GM18858 (cell line): ENCODE measurements at regions not wholly inside any gene's neighbourhood (a gene's known extent, or its start where the extent isn't known, plus 50 kb on each side); places are given as distances from the start of the nearest gene placed in this dataset.

Source experiments
- ATAC-seq: cut with Tn5 transposase; IDR thresholded peaks from one replicate; pipeline ENCODE4 v1.9.1; 2021; ENCODE audit not compliant: unreplicated experiment

DNA sequence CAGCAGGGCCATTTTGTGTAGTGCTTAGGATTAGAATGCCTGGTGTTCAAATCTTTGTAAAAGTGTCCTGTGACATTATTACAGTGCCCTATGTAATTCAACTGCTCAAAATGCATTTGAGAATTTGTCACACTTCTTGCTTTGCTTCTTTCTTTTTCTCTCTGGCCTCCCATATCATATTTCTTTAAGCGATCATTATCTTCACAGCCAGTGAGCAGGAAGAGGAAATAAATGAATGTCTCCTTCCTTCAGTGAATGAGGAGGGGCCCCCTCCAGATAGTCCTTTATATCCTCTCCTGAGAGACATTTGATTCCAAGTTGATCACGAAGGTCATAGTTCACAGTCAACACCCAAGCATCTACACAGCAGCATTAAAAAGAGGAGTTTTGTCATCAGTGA, 425.1 kb upstream of the NPVF start:
- ATAC-seq: no peak

DNA sequence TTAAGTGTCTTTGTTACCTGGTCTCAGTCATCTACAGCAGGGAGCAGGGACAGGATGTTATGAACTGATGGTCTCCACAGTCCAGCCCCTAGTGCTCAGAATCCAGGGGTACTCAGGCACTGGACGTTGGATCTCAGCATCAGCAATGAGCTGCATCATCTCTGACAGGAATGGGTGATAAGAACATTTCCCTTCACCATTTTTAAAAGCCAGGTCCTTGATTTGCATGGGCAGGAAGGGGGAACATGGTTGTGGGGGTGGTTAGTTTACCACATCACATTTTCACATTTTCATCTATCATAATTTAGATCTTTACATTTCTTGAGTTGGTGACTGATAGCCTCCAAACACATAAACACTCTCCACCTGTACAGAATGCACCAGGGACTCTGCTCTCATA, 427.8 kb upstream of the NPVF start:
- no peak for ATAC-seq

DNA sequence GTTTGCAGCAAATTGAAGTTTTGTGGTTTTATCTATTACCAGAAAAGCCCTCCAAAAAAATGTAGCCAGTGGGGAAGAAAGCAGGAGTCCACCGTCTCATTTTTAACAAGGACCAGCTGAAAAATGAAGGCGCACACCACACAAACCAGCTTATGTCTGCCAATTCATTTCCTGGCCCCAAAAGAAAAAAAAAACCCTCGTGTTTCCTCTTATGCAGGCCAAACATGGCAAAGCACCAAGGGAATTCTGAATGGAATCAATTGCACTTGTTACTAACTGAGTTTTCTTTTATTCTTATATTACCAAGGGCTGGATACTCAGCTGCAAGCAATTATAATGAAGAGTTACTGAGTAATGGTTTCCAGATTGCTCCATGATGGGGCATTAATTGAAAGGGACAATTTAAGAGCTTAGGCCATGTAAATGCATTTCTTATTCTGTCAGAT, 428.3 kb upstream of the NPVF start:
- no peak for ATAC-seq

DNA sequence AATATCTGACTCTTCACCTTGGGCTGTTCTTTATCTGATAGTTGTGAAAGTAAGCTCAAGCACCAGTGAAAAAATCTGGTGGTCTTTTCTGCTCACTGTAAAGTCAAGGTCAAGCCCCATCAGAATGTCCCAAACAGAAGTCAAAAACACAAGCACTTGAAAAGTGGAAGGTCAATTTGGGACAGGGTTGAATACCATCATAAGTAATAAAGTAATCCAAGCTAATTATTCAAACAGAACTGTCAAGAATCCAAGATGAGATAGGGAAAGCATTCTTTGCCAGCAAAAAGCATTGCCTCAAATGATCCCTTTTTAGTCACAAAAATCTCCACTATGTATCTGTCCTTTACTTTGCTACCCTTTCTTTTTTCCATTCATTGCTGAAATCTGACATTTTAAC, 430.1 kb upstream of the NPVF start:
- no peak for ATAC-seq

DNA sequence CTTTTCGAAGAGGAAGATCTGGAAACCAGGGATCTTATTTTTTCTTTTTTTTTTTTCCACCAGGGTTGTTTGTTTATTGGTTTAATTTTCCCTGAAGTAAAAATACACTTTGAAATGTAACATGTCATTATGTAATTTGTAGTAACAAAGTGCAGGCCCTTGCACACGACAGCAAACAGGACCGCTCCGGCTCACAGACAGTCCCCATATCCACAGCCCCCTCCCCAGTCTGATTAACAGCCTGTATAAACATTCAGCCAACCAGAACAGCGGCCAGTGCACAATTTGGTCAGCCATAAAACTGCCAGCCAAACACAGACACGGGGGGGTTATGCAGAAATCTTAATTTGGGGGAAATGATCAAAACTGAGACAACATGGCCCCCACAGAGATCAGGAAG, 431.6 kb upstream of the NPVF start:
- ATAC-seq: no peak

DNA sequence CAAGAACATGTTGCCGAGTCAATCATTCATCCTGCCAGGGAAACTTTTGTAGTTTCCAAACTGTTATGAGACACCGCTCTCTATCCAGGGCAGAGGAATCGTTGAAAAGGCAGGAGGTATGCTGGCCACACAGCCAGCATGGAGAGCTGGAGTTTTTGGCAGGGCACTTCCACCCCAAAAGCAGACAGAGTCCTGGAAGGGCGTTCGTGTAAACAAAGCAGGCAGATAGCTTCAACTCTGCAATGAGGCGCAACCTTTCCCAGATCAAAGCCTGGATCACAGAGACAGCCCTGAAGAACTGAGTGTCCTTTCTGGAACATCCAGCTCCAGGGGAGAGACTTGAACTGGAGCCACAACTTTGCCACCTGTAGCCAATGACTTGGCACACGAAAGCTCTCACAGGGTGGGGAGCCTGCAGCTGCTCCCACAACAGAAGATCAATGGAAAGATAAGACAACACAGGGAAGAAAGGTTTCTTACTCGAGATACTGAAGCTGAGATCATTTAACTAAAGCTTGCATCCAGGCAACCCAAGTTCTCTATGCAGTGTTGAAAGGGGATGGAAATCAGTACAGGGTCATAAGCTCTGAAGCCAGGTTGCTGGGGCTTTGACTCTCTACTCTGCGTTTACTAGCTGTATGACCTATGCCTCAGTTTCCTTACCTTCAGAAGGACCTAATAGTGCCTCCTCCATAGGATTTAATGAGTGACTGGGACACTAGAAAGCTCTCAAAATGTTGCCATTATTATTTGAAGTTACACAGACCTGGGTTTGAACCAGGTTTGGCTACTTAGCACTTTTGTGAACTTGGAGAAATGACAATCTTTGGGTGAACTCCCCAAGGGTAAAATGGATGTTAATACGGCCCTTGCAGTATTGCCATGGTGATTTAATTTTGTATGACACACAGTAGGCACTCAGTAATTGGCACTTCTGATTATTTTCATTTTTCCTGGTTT, 434.8 kb upstream of the NPVF start:
- no peak for ATAC-seq

DNA sequence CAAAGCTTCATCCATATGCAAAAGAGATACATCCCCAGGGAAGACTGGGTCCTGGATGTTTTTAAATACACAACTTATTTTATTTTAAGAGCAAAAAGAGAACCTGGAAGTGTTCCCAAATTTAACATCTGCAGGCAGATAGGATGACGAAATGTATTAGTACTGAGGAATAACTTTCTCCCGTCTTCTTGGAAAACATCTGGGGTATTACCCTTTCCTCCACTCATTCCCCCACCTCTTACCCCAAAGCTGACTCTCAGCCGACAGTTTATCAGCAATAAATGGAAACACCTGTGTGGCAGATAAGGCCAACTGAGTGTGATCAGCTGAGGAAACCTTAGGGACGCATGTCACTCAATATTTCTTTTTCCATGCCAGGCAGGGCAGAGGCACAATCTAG, 435.6 kb upstream of the NPVF start:
- no peak for ATAC-seq

DNA sequence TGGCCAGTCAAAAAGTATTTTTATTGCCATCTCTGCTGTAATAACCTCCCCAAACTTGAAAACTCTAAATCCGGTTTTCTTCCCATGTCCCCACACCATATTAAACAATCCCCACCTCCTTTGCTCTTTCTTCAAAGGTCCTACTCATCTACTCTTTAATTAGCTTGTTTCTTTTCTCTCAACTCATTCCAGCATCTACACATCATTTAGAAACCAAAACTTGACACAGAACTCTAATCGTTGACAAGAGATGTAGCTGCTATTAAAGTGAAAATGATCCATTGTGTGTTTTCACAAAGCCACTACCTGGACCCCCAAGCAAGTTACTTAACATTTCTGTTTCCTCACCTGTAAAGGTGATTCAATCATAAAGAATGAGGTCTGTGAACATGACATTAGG, 436.3 kb upstream of the NPVF start:
- no peak for ATAC-seq

DNA sequence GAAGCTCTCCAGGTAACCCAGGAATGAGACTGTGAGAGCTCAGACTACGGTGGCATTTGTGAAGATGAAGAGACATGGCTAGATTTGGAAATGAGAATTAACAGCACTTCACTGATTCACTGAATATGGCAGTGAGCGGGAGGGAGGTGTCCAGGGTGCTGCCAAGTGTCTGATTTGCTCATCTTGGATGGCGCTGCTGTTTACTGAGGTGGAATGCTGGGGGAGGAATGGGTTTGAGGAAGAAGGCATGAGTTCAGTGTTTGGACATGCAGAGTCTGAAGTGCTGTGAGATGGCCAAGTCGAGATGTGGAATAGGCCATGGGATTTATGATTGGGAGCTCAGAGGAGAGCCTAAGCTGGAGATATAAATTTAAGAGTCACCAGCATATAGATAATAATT, 437.1 kb upstream of the NPVF start:
- ATAC-seq: no peak

DNA sequence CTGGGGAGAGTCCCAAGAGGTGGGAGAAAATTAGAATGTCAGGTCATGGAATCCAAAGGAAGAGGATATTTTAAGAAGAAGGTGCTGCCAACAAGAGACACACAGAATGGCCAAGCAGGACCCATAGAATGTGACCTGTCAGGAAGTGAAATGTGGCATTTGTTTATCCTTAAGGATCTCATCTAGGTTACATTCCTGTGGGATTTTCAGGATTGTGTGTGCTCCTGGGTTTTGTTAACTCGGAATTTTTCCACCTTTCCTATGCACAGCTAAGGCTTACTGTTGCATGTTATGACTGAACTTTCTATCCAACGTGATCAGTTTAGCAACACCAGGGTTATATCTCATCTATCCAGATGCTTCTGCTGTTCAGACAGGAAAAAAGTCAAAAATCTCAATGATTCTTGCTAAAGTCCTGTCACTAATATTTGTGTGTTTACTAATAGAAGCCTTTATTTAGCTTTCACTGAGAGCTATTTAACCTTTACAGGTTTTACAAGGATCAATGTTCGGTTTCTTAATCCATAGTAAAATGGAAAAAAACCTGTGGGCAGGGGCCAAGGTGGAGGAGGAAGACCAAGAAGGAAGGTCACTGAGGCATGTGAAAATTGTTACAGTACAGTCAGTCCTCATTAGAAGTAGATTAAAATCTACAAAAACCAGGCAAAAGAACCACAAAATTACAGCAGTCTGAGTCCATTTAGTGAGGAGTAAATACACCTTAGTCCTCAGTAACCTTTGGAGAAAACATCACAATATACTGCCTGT, 437.8 kb upstream of the NPVF start:
- no peak for ATAC-seq

DNA sequence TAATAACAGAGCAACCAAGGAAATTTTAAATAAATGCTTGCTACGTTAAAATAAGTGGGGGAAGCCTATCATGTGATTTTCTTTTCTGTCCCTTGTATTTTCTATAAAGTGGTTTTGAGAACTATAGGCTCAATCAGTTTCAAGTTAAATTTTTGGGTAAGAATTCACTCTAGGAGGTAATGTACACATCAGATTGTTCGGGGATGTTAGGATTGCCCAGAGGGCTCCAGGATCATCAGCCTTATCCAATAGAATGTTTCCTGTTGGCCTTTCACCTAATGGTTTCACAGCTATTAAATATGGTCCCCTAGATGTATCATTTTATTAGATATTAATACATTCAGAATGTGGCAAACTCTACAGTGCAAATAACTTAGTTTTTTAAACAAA, 438.4 kb upstream of the NPVF start:
- ATAC-seq: no peak

DNA sequence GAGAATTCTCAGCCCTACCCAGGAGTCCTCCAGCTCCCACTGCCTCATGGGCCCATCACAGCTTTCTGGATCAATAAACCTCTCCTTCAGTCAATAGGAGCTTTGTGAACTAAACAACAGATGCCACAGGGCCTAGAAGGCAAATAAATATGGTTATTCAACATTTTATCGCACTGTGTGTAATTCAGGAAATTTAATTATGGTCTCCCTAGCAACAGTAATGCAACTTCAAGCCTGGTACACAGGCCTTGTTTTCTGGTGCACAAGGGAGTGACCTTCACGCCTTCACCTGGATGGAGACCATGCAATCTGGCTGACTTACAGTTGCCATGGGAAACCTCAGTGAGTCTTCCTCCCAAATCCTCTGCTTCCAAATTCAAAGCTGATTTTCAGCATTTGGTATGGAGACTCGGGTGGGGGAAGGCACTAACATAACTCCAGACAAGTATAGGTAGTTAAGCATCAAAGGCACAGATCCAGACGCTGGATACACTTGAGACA, 441.0 kb upstream of the NPVF start:
- no peak for ATAC-seq

DNA sequence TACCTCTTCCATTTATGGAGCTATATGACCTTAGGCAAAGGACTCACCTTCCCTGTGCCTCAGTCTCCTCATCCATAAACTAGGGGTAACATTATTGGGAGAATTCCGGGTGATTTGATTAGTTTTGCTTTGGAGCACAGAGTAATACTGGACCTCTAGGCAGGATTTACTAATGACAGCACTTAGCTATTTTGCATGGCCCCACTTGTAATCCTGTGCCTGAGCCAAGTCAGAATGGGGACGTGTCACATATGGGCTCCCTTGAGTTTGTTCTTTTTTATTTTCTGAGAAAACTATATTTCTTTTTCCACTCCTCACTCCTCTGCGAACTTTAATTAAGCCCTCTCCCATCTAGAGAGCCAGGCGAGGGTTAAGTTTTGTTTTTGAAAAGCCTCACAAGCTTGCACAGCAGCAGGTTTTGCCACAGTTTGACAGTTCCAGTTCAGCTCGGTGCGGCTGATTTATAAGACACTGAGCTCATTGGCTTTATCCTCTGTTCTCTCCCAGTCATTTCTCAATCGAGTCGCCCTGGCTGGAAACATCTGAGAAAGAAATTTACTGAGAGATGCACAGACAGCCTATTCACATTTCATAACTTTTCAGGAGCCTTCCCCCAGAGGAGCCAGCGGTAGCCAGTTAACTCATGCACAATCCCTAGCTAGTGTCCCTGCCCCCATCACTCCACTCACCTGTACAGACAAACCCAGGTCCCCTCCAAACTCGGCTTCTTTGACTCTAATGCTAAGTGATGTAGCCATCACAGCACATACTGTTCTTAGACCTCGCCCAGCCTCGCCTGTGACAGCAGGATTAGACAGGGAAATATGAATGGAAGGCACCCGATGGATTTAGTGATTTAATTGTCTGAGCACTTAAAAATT, 441.9 kb upstream of the NPVF start:
- ATAC-seq: no peak

DNA sequence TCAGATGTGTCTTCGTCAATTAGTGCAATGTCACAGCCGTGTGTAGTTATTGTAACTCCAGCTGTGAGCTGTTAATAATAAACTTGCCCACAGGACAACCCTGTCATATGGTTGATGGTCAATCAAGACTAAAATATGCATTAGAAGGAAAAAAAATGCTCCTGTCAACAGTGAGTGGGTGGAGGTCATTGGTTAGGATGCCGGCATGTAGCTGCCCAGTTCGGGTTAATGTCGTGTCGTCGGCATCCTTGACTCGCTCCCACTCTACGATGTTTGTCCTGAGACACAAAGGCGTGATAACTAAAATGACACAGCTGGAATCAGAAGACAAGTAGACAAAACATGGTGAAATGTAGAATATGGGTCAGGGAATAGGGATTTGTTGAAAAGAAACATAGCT, 442.8 kb upstream of the NPVF start:
- no peak for ATAC-seq

DNA sequence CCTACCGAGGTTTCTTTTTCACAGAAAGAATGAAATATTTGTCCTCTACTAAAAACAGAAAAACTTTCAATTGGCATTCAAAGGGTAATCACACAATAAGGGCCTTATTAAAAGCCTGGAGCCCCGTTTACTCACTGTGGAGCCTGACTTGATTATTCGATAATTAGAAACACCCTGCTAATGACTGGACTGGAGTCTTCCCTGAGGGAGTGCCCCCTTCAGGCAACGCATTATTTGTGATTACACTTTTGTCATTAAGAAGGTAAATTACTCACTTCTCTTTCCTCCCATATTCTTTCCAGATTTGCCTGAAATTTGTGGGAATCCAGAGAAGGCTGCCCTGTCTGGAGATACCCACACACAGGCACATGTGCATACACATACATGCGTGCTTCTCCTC, 444.2 kb upstream of the NPVF start:
- ATAC-seq: no peak

DNA sequence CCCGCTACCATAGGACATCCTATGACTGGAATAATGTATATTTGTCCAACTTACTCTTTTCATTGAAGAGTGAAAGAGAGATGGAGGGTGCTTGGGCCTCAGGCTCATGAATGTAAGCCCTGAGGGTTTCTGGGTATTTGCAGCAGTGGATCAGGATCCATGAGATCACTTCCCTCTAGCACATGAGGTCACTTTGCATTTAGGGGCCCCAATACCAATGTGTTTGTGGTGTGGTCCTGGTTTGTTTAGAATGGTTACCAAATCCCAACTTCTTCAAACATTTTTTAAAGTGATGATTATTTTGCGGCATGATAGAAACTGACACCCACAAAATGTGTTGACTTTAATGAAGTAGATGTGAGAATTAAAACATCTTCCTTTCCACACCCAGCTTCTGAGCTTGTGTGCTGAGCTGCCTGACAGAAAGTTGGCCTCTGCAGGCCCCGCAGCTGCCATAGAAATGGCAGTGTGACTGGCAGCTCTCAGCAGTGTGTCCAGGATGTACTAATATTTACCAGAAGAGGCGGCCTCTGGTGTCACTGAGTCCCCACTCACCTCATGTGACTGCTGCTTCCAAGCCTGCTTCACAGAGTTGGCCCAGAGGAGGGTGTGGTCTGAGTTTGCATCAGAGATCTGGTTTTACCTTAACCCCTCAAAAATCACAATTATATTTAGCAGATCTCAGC, 447.6 kb upstream of the NPVF start:
- no peak for ATAC-seq

DNA sequence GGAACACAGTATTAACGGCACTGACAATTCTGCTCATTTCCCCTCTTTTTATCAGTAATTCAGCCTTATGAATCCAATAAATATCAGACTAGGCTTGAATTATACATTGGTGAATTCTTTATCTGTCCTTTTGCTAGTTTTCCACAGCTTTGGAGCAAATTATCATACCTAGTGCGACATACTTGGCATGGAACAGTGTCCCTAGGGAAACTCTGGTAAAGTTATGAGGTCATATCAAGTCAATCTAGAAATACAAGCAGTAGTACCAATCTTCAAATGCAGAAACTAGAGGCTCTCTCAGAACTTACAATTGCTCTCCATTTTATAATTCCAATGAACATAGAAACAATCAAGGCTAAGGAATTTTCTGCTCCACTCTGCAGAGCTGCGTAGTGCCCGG, 449.3 kb upstream of the NPVF start:
- ATAC-seq: no peak

DNA sequence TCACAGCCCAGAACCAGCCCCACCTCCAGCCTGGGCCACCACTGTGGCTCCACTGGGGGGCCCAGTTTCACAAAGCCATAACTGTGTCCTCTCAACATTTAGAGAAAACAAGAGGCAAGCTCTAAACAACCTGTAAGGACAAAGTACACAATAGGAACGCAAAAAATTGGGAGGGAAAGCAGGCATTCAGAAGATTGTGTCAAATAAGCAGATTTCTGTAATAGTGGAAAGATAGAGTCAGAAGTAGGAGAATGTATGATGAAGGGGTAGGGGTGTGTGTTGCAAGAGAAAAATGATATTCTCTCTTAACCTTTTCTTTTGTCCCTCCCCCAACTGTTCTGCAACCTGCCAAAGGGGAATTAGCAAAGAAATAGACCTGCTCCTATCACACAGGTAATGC, 449.9 kb upstream of the NPVF start:
- no peak for ATAC-seq

DNA sequence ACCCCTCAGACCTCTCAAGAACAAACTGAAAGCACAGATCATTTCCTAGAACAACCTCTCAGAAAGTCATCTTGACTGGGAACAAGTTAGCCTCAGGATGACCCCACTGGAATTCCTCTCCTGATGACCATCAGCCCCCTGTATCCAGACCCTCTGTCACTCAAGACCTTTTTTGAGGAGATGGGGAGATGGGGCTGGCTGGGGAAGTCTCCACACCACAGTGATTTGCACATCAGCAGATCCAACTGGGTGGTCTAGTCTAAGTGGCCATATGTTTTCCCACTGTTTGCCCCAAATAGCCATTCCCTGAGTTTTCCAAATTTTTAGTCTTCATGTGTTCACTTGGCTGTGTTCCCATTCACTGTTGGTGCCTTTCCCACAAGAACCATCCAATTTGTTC, 452.4 kb upstream of the NPVF start:
- no peak for ATAC-seq

DNA sequence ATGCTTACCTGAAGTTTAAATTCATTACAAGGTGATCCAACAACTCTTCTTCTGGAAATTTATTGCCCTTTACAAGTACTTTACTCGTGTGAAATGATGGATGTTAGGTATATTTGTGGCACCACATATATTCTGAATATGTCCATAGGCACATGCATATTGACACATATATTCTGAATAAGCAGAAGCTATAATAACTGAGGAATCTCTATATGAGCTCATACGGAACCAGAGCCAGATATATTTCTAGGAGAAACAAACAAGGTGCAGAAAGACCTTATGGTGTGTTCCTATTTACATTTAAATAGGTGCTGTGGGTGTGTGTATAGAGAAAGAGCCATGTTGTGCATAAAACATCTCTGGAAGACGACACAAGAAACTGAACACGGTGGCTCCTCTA, 456.1 kb upstream of the NPVF start:
- no peak for ATAC-seq

DNA sequence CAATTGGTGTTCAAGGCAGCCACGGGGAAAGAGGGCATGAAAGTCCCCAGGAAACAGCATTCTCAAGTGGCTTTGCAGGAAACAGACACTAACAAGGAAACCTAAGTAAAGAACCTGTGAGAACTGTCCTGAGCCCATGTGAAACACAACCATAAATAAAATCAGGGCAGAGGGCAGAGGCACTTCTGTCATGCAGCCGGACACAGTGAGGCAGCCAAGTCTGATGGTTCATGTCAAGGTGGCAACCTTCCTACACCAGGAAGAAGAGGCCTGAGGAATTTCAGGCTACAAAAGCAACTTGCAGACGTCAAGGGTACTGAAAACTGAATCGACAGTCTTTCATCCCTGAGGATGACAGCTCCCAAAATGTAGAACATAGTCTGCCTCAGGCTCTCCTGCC, 458.2 kb upstream of the NPVF start:
- ATAC-seq: no peak
